ENCODE measurements at regions not wholly inside any gene's neighbourhood (a gene's known extent, or its start where the extent isn't known, plus 50 kb on each side); places are given as distances from the start of the nearest gene placed in this dataset.

DNA sequence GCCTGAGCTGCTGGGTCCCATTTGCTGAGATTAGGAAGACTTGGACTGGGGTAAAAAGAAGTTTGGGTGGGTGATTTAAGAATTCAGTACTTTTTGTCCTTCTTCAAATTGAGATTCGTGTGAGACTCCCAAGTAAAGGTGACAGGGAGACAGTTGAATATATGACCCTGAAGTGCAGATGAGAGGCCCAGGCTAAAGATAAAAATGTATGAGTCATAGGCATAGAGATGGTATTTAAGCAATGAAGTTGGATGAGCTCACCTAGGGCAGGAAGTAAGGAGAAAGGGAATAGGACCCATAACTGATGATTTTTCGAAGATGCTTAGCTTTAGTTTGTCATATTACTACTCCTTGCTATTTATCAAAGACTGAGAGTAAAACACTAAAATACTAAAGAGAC is 255.9 kb upstream of the ADRA1B start:
- H3K9ac ChIP-seq (replicated peaks; ENCODE audit: extremely low read depth, insufficient read depth, low read length), result no peak overlapping the region
- no peak overlapping the region for H3K4me2 ChIP-seq (ENCODE audit: insufficient read depth, low read length)
- intact Hi-C loops (cut with micrococcal nuclease) (no loop called here), dilution Hi-C loops (cut with MboI; ENCODE audit: extremely low pct_ligation_motif_present, low sequenced_read_pairs) (no loop called here)
- FAIRE-seq (no peak), DNase-seq (ENCODE audit: low read depth, low spot score) (no peak)
- no peaks in the 10 kb centered on the region for H3K9me1 ChIP-seq (replicated peaks; ENCODE audit: control insufficient read depth, extremely low read depth, insufficient read depth, low read length)
- BruUV-seq (replicated peaks), result no TSS peak
- no peaks in the 10 kb centered on the region for H3K36me3 ChIP-seq (ENCODE audit: control insufficient read depth in 2 of 2, extremely low read depth in 1 of 2, insufficient read depth in 2 of 2, low read length in 2 of 2)
- H3K4me3 ChIP-seq (replicated peaks in 1 of 3; ENCODE audit: insufficient read depth in 1 of 3, low read depth in 1 of 3, low read length in 3 of 3), result no peak overlapping the region
- TF ChIP-seq EZH2 (IDR thresholded peaks at IDR 0.05; ENCODE audit: borderline replicate concordance, low read depth, low read length, severe bottlenecking) (no peak), CTCF (IDR thresholded peaks at IDR 0.05; ENCODE audit: extremely low read depth in 1 of 2, insufficient read depth in 1 of 2, low read depth in 1 of 2, low read length in 2 of 2) (no peak), JUN (IDR thresholded peaks at IDR 0.05; ENCODE audit: borderline replicate concordance, insufficient read depth, insufficient read length, low read depth) (peak; percentile 20), POLR2A (IDR thresholded peaks at IDR 0.05; ENCODE audit: low read depth, low read length) (no peak), GATA2 (IDR thresholded peaks at IDR 0.05; ENCODE audit: insufficient read depth, insufficient read length, low read depth, low read length) (no peak)
- H3K27me3 ChIP-seq (ENCODE audit: control insufficient read depth in 2 of 2, insufficient read depth in 2 of 2, low read length in 2 of 2), result no peaks in the 10 kb centered on the region
- H2AFZ ChIP-seq (ENCODE audit: low read depth, low read length), result no peak overlapping the region
- POLR2A ChIA-PET, result no interaction called here
- H3K9me3 ChIP-seq (replicated peaks; ENCODE audit: control insufficient read depth, insufficient read depth, low read length), result no peaks in the 10 kb centered on the region
- no peaks in the 10 kb centered on the region for H3K4me1 ChIP-seq (ENCODE audit: control insufficient read depth, extremely low read depth, insufficient read depth, low read length)
- H3K79me2 ChIP-seq (ENCODE audit: control insufficient read depth, insufficient read depth, low read length), result no peaks in the 10 kb centered on the region
- CTCF ChIA-PET, result no interaction called here
- H3K27ac ChIP-seq (ENCODE audit: insufficient read depth, low read depth, low read length), result no peak overlapping the region
- H4K20me1 ChIP-seq (replicated peaks; ENCODE audit: control insufficient read depth, extremely low read depth, insufficient read depth, low read length), result no peaks in the 10 kb centered on the region

DNA sequence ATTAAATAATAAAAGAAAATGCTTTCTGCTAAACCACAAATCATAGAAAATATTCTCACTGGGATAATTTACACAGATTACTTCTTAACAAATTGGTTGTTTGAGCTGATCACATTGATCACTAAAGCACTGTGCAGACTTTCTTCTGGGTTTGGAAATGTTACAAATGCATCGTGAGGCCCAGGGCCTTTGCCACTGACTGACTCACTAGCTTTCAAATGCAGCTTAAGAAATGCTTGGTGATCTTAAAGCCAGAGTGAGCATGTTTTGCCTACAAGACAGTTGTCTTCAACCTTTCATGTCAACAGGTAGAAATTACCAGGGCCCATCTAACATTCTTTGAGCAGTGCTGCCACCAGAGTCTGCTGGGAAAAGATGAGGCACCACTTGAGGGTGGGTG is 252.3 kb upstream of the ADRA1B start:
- Histone ChIP-seq H3K9me3 (replicated peaks; ENCODE audit: control insufficient read depth, insufficient read depth, low read length) (no peaks in the 10 kb centered on the region), H3K36me3 (ENCODE audit: control insufficient read depth in 2 of 2, extremely low read depth in 1 of 2, insufficient read depth in 2 of 2, low read length in 2 of 2) (no peaks in the 10 kb centered on the region), H4K20me1 (replicated peaks; ENCODE audit: control insufficient read depth, extremely low read depth, insufficient read depth, low read length) (no peaks in the 10 kb centered on the region), H3K4me1 (ENCODE audit: control insufficient read depth, extremely low read depth, insufficient read depth, low read length) (no peaks in the 10 kb centered on the region), H3K79me2 (ENCODE audit: control insufficient read depth, insufficient read depth, low read length) (no peaks in the 10 kb centered on the region), H3K9me1 (replicated peaks; ENCODE audit: control insufficient read depth, extremely low read depth, insufficient read depth, low read length) (no peaks in the 10 kb centered on the region), H3K27me3 (ENCODE audit: control insufficient read depth in 2 of 2, insufficient read depth in 2 of 2, low read length in 2 of 2) (no peaks in the 10 kb centered on the region), H2AFZ (ENCODE audit: low read depth, low read length) (no peak overlapping the region), H3K4me3 (replicated peaks in 1 of 3; ENCODE audit: insufficient read depth in 1 of 3, low read depth in 1 of 3, low read length in 3 of 3) (no peak overlapping the region), H3K9ac (replicated peaks; ENCODE audit: extremely low read depth, insufficient read depth, low read length) (no peak overlapping the region), H3K27ac (ENCODE audit: insufficient read depth, low read depth, low read length) (no peak overlapping the region), H3K4me2 (ENCODE audit: insufficient read depth, low read length) (no peak overlapping the region)
- dilution Hi-C loops (cut with MboI; ENCODE audit: extremely low pct_ligation_motif_present, low sequenced_read_pairs), result no loop called here
- POLR2A ChIA-PET, result no interaction called here
- DNase-seq (ENCODE audit: low read depth, low spot score) (no peak), FAIRE-seq (no peak)
- CTCF ChIA-PET, result interaction anchor here (0.5 kb wide), 1 partner anchor 727 kb away, joined by 3 read pairs; no protein-coding TSS in a partner anchor
- TF ChIP-seq FOS (IDR thresholded peaks at IDR 0.05; ENCODE audit: borderline replicate concordance, insufficient read depth, low read length) (no peak), POLR2AphosphoS5 (IDR thresholded peaks at IDR 0.05; ENCODE audit: insufficient read depth, low read depth, low read length) (no peak), MYC (IDR thresholded peaks at IDR 0.05; ENCODE audit: low read depth, low read length) (no peak), POLR2A (IDR thresholded peaks at IDR 0.05; ENCODE audit: low read depth, low read length) (no peak), CTCF (IDR thresholded peaks at IDR 0.05; ENCODE audit: extremely low read depth in 1 of 2, insufficient read depth in 1 of 2, low read depth in 1 of 2, low read length in 2 of 2) (no peak), GATA2 (IDR thresholded peaks at IDR 0.05; ENCODE audit: insufficient read depth, insufficient read length, low read depth, low read length) (no peak), JUN (IDR thresholded peaks at IDR 0.05; ENCODE audit: borderline replicate concordance, insufficient read depth, insufficient read length, low read depth) (no peak), EZH2 (IDR thresholded peaks at IDR 0.05; ENCODE audit: borderline replicate concordance, low read depth, low read length, severe bottlenecking) (no peak)
- TF ChIP-seq, protein P1, sequence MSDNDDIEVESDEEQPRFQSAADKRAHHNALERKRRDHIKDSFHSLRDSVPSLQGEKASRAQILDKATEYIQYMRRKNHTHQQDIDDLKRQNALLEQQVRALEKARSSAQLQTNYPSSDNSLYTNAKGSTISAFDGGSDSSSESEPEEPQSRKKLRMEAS (IDR thresholded peaks at IDR 0.05; ENCODE audit: insufficient read depth, insufficient read length), result no peak
- no TSS peak for BruUV-seq (replicated peaks)
- intact Hi-C loops (cut with micrococcal nuclease), result no loop called here
